Heart left ventricle (tissue), 13 donors: ENCODE measurements at regions not wholly inside any gene's neighbourhood (a gene's known extent, or its start where the extent isn't known, plus 50 kb on each side); places are given as distances from the start of the nearest gene placed in this dataset.
"Not testable (repeated sequence)": the region's sequence is repeated elsewhere in the genome, so short reads cannot be mapped to it uniquely, and the experiment has no call there.

Experiments used
- POLR2A ChIP-seq, 2 donors: fragments of 450-650 bp; IDR thresholded peaks; one replicate each; pipeline ENCODE4 v1.6.1; 2017; ENCODE audit warnings: antibody characterized with exemption in 2 of 2, mild to moderate bottlenecking in 2 of 2, moderate library complexity in 2 of 2
- TF ChIP-seq, protein P1 (sequence below), 12 donors: fragments of 200-600 bp; sonication (generic) in 4 of 12; IDR thresholded peaks; one replicate each; pipeline versions ENCODE4 v1.5.0 to v1.8.0; 2018 to 2022; ENCODE audit warnings: antibody characterized with exemption in 12 of 12, mild to moderate bottlenecking in 5 of 12
- donor health status: ischemic (EF 13 %, LVEDD 7.1; RV severe dilation, severe dysfunction).
- donor health status: DM: no; HTN: yes; CAD: no.
- donor health status: DM: no; HTN: no; CAD: no.
- donor health status: ischemic (EF 25% LVEDD 6.9; RV normal size, moderate dysfunction).
- donor health status: ischemic (EF 25% LVEDD 5.7; RV mildly dilated, moderate dysfunction).
- donor health status: ischemic (EF 35%, LVEDD 5.7; RV mildly dilated, moderate dysfunction).
- donor health status: nonischemic (EF 11% LVEDD 7.7; RV severe dilation, severe dysfunction).
- donor health status: DM: yes; HTN: yes; CAD: no.
- donor health status: PGD.
- donor health status: ischemic (EF 29% LVEDD 5.4; RV normal size, mild dysfunction).
- donor health status: nonischemic (EF 23%, LVEDD 6.1; RV moderate dilation, normal function).

DNA sequence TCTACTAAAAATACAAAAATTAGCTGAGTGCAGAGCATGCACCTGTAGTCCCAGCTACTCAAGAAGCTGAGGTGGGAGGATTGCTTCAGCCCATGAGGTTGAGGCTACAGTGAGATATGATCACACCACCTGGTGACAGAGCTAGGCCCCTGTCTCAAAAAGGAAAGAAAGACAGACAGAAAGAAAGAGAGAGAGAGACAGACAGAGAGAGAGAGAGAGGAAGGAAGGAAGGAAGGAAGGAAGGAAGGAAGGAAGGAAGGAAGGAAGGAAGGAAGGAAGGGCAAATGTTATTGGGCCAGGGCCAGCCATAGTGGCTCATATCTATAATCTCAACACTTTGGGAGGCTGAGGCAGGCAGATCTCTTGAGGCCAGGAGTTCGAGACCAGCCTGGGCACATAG is 134.3 kb upstream of the JARID2 start:
- TF ChIP-seq, protein P1, sequence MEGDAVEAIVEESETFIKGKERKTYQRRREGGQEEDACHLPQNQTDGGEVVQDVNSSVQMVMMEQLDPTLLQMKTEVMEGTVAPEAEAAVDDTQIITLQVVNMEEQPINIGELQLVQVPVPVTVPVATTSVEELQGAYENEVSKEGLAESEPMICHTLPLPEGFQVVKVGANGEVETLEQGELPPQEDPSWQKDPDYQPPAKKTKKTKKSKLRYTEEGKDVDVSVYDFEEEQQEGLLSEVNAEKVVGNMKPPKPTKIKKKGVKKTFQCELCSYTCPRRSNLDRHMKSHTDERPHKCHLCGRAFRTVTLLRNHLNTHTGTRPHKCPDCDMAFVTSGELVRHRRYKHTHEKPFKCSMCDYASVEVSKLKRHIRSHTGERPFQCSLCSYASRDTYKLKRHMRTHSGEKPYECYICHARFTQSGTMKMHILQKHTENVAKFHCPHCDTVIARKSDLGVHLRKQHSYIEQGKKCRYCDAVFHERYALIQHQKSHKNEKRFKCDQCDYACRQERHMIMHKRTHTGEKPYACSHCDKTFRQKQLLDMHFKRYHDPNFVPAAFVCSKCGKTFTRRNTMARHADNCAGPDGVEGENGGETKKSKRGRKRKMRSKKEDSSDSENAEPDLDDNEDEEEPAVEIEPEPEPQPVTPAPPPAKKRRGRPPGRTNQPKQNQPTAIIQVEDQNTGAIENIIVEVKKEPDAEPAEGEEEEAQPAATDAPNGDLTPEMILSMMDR (IDR thresholded peaks at IDR 0.05), result not testable (repeated sequence)
- not testable (repeated sequence) for TF ChIP-seq POLR2A (IDR thresholded peaks at IDR 0.05)
